IPS-18c (cell line): ENCODE measurements at regions not wholly inside any gene's neighbourhood (a gene's known extent, or its start where the extent isn't known, plus 50 kb on each side); places are given as distances from the start of the nearest gene placed in this dataset.

Experiments
- H3K4me3 ChIP-seq: 2 replicates; pipeline ENCODE4 v1.7.0; 2013; ENCODE audit warnings: low read depth, mild to moderate bottlenecking, low read length, moderate library complexity; ENCODE audit not compliant: insufficient read depth
- H3K9me3 ChIP-seq: one replicate; pipeline ENCODE4 v1.6.1; 2013; ENCODE audit warnings: mild to moderate bottlenecking, low read length, moderate library complexity; ENCODE audit not compliant: control insufficient read depth, insufficient read depth

- Histone ChIP-seq H3K9me3 (no peaks in the 10 kb centered on the region), H3K4me3 (no peak overlapping the region)
Observed at GRCh38 chr16:73287859-73288405, 240.0 kb upstream of the ZFHX3 start.

- H3K9me3 ChIP-seq = no peaks in the 10 kb centered on the region
Observed at GRCh38 chr16:73286346-73287267, 238.7 kb upstream of the ZFHX3 start.

DNA sequence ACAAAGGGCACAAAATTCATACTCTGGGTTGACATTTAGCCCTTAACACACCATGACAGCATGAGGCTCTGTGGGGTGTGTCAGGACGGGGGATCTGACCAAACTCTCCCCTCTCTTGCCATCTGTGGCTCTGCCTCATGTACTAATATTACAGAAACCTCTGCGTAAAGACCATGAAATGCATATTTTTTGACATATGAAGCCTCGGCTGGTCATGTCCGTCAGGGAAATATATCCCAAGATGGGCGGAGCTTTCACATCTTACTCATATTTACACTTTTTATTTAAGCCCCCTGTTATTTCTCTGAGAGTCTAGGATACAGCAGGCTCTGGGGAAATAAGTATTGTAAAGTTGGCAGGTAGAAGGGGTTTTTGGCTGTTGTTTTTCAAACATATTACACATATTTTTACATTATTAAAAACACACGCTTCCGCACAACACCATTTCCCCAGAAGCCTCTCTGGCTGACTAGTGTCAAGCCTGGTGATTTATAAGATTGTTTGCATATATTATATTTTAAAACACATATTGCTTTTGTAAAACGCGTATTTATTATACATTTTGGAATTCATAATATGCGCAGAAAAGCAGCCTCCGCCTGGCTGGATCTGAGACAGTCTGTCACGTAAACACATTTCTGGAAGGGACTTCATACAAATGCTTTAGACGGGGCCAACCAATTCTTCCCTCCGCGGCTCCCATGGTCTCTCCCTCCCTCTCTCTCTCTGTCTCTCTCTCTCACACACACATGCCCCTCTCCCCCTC, 237.7 kb upstream of the ZFHX3 start:
- no peak overlapping the region for H3K4me3 ChIP-seq
- no peaks in the 10 kb centered on the region for H3K9me3 ChIP-seq

More at GRCh38 chr16:73286346-73287267, 238.7 kb upstream of the ZFHX3 start:
- H3K4me3 ChIP-seq = no peak overlapping the region

DNA sequence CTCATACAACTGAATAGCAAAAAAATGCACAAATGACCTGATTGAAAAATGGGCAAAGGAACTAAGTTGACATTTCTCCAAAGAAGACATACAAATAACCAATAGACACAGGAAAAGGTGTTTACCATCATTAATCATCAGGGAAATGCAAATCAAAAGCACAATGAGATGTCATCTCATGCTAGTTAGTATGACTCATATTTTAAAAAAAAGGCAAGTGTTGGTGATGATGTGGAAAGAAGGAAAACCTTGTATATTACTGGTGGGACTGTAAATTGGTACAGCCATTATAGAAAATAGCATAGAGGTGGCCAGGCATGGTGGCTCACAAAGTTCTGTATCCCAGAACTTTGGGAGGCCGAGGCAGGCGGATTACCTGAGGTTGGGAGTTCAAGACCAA, 232.5 kb upstream of the ZFHX3 start:
- no peak overlapping the region for H3K4me3 ChIP-seq
- no peaks in the 10 kb centered on the region for H3K9me3 ChIP-seq

DNA sequence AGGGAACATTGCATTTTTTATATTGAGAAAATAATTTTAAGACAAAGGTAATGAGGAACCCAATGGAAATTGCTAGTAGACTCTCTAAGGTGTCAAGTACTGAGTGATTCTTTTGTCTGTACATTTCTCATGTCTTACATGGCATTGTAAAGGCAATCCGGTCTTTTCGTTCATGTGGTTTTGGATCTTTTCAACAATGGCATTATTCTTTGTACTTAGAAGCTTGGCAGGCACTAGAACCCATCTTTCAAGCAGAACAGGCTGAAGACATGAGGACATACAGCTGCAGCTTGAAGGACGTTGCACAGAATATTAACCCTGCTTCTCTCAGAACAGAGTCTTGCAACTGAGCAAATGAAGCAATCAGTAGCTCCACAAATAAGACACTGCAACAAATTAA, 231.5 kb upstream of the ZFHX3 start:
- Histone ChIP-seq H3K9me3 (no peaks in the 10 kb centered on the region), H3K4me3 (no peak overlapping the region)

DNA sequence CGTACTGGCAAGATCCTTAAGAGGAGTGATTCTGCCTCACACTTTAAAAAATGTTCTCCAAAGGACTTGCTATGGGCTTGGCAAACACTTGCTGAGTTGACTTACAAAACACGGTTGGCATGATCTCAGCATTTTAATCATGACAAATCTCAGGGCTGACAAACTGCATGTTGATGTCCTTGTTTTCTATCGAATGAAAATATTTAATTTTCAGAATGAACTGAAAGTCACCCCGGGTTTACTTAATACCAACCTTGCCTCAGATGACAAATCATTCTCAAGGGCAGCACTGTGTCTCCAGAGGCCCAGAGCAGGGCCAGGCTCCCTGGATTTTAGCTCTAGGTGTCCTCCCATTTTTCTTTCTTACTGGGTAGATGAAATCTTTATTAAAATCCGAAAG, 229.1 kb upstream of the ZFHX3 start:
- Histone ChIP-seq H3K9me3 (no peaks in the 10 kb centered on the region), H3K4me3 (no peak overlapping the region)

DNA sequence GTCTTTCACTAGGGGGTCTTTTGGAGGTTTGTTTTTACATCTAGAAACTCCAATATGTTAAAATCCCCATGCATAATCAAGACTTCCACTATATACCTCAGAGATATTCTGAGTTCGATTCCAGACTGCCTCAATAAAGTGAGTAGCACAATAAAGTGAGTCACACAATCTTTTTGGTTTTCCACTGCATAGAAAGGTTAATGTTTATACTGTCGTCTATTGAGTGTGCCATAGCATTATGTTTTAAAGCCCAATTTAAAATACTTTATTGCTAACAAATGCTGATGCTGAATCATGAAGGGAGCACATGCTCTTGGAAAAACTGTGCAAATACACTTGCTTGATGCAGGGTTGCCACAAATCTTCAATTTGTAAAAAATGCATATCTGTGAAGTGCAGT, 227.5 kb upstream of the ZFHX3 start:
- Histone ChIP-seq H3K9me3 (no peaks in the 10 kb centered on the region), H3K4me3 (no peak overlapping the region)

DNA sequence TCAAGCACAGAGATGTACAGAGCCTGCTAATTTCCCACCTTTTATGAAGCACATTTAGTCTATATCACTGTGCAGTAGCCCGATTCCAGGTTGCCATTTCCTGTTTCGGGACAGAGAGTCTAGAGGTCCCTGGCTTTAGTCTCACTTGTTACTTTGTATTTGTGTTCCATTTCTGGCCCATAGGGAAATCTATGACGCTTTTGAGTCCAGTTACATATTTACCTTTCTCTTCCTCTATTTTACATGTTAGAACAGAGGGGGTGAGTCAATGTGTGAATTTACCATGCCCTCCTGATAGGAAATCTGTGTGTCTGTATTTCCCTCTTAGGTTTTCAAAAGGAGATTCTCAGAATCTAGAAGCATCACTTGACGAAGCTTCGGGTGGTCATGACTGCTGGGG, 227.1 kb upstream of the ZFHX3 start:
- Histone ChIP-seq H3K4me3 (no peak overlapping the region), H3K9me3 (no peaks in the 10 kb centered on the region)

GRCh38 chr16:73274140-73274539, 226.2 kb upstream of the ZFHX3 start:
- Histone ChIP-seq H3K4me3 (no peak overlapping the region), H3K9me3 (no peaks in the 10 kb centered on the region)

DNA sequence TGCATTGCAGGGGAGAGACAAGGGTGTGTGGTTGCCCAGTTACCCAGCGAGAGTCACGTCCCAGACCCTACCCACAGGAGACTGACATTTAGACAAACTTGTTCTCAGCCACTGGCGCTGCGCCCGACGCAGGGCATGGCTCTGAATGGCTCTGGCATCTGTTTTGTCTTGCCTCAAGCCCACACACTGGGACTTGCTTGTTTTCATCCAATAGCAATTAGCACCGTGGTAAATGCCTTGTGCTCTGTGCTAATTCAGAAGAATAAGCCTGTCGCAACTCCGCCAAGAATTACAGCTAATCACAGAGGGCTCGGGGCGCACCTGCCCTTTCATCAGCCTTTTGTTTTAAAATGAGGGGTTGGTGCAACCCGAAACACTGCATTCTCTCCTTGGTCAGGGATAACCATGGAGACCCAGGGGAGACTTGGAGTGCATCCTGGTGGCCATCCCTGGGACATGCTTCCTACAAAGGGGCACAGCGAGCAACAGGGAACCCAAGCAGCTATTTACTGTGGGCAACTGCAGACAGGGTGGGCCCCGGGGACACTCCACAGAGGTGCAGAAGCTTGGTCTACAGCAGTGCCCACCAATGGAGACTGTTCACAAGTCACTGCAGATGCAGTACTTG, 220.6 kb upstream of the ZFHX3 start:
- H3K4me3 ChIP-seq = no peak overlapping the region
- no peaks in the 10 kb centered on the region for H3K9me3 ChIP-seq

DNA sequence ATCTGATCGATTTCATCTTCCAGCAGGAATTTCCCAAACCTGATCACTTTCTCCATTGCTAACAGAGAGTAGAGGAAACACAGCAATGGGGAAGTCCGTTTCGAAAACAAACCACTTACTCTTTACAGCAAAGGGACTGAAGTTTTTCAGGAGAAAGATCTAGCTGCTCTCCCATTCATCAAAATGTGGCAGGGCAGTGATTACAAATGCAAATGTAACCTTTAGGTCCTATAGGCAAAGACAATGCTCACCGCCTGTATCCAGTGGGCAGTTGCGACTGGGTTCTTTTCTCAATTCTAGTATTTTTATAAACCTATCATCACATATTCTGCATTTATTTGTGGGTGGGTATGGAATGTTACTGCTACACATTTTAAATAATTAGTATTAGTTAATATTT, 218.0 kb upstream of the ZFHX3 start:
- no peak overlapping the region for H3K4me3 ChIP-seq
- H3K9me3 ChIP-seq = no peaks in the 10 kb centered on the region

GRCh38 chr16:73265124-73265837, 217.4 kb upstream of the ZFHX3 start:
- Histone ChIP-seq H3K9me3 (no peaks in the 10 kb centered on the region), H3K4me3 (no peak overlapping the region)

DNA sequence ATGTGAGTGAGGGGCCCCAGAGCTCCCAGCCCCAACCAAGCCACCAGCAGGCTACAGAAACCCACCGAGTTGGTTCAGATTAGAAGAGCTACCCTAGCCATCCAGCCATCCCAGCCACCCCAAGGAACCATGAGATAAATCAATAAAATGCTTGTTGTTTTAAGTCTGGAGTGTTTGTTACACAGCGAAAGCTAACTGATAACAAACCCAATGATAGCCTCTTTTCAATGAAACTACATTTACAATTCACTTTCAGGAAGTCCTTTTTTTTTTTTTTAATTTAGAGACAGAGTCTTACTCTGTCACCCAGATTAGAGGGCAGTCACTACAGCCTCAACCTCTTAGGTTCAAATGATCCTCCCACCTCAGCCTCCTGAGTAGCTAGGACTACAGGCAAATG, 215.0 kb upstream of the ZFHX3 start:
- H3K4me3 ChIP-seq = no peak overlapping the region
- no peaks in the 10 kb centered on the region for H3K9me3 ChIP-seq

- Histone ChIP-seq H3K9me3 (no peaks in the 10 kb centered on the region), H3K4me3 (no peak overlapping the region)
Observed at GRCh38 chr16:73255031-73255430, 207.1 kb upstream of the ZFHX3 start.

GRCh38 chr16:73253922-73254480, 206.1 kb upstream of the ZFHX3 start:
- Histone ChIP-seq H3K4me3 (no peak overlapping the region), H3K9me3 (no peaks in the 10 kb centered on the region)

DNA sequence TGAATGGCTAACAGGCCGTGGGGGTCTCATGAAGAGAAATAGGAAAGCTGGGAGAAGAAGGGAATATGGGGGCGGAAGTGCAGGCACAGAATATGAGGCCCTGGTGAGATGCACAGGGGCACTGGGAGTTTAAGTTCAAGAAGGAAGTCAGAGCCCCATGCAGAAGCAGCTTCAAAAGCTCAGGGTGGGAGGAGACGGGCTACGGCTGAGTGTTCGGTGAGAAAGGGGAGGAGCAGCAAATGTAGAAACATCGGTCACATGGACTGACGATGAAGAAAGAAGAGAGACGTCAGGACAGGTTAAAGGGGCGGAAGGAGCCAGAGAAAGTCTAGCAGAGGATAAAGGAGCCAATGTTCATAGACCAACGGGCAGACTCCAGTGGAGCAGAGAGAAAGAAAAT, 204.5 kb upstream of the ZFHX3 start:
- H3K4me3 ChIP-seq = no peak overlapping the region
- H3K9me3 ChIP-seq = no peaks in the 10 kb centered on the region

DNA sequence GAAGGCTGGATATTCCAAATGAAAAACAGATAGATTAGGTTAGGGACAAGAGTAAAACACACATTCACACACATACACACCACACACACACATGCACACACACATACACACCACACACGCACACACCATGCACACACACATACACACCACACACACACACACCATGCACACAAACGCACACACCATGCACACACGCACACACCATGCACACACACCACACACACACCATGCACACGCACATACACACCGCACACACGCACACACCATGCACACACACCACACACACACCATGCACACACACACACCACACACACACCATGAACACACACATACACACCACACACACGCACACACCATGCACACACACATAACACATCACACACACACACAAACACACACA, 203.7 kb upstream of the ZFHX3 start:
- no peaks in the 10 kb centered on the region for H3K9me3 ChIP-seq
- H3K4me3 ChIP-seq = no peak overlapping the region
